RPMI7951 (cell line): ENCODE measurements at regions not wholly inside any gene's neighbourhood (a gene's known extent, or its start where the extent isn't known, plus 50 kb on each side); places are given as distances from the start of the nearest gene placed in this dataset.

Experiments
- DNase-seq: peaks from one replicate; pipeline ENCODE4 v3.0.0-alpha.2; 2012; ENCODE audit warnings: low read depth

DNA sequence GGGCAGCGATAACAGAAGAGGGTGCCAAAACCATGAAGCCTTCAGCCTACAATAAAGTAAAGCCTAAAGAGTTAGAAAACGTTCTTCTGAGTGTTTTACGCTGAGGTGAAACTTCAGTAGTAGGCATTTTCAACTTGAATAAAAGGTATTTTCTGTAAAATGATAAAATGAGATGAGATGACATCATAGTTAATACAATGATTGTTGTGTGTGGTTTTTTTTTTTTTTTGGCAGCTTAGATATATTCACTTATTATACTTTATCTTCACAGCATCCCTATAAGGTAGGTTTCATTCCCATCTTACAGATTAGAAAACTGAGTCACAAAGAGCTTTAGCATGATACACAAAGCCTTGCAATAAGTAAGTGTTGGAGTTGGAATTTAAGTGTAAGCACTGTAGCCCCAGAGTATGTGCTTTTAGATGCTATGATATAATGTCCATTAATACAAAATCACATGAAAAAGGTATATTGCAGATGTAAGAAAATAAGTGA lies 291.9 kb upstream of the GRM7 start:
- no peak for DNase-seq

GRCh38 chr3:6571448-6571847 lies 289.5 kb upstream of the GRM7 start:
- no peak for DNase-seq

DNA sequence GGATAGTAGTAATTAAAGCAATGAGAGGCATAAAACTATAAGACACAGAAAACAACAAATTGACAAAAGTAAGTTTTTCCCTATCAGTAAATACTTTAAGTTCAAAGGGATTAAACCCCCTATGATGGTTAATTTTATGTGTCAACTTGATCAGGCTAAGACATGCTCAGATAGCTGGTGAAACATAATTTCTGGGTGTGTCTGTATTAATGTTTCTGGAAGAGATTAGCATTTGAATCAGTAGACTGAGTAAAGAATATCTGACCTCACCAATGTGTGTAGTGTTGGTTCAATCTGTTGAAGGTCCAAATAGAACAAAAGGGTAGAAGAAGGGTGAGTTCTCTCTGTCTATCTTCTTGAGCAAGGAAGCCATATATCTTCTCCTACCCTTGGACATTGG lies 283.3 kb upstream of the GRM7 start:
- no peak for DNase-seq

DNA sequence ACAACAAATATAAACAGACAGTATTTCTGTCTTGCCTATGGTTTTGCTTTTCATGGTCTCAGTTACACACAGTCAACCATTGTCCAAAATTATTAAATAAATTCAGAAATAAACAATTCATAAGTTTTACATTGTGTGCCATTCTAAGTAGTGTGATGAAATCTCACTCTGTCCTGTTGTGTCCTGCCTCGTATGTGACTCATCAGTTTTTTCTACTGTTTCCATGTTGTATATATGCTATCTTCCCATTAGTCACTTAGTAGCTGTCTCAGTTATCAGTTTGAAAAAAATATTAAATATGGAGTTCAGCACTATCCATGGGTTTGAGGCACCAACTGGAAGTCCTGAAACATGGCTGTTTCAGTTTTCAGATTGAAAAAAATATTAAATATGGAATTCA lies 282.4 kb upstream of the GRM7 start:
- no peak for DNase-seq

GRCh38 chr3:6580808-6581207 lies 280.1 kb upstream of the GRM7 start:
- no peak for DNase-seq

DNA sequence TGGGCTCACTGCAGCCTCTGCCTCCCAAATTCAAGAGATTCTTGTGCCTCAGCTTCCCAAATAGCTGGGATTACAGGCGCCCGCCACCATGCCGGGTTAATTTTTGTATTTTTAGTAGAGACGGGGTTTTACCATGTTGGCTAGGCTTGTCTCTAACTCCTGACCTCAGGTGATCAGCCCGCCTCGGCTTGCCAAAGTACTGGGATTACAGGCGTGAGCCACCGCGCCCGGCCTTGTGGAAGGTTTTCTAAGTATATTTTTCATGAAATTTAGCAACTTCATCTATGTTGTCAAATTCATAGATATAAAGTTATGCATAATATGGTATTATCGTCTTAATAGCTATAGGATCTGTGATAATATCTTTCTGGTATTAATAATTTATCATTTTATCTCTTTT lies 275.6 kb upstream of the GRM7 start:
- no peak for DNase-seq

GRCh38 chr3:6600237-6600636 lies 260.7 kb upstream of the GRM7 start:
- DNase-seq = no peak

GRCh38 chr3:6601374-6601773 lies 259.5 kb upstream of the GRM7 start:
- no peak for DNase-seq

DNA sequence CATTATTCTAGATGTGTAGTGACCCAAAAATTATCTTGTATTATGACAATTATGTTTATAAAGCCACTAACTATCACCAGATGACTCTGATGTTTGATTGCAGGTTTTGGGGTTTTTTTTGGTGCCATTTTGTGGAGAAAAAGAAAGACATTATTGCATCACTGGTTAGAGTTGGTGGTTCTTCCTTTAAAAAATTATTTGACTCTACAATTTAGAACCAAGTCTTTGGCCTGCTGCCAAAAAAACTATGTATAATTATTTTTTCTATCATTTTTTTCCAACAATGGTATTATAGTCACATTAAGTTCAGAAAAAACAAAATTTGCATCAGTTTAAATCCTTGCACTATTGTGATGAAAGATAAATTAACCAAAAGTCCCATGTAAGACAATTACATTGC lies 258.6 kb upstream of the GRM7 start:
- no peak for DNase-seq

DNA sequence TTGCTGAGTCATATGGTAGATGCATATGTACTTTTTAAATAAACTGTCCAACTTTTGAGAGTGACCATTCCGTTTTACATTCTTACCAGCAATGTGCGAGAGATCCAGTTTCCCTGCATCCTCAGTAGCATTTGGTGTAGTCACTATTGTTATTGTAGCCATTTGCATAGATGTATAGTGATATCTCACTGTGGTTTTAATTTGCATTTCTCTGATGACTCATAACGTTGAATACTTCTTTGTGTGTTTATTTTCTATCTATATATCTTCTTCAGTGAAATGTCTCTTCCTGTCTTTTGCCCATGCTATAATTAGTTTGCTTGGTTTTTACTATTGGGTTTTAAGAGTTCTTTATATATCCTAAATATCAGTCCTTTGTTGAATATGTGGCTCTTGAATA lies 255.7 kb upstream of the GRM7 start:
- DNase-seq = no peak

DNA sequence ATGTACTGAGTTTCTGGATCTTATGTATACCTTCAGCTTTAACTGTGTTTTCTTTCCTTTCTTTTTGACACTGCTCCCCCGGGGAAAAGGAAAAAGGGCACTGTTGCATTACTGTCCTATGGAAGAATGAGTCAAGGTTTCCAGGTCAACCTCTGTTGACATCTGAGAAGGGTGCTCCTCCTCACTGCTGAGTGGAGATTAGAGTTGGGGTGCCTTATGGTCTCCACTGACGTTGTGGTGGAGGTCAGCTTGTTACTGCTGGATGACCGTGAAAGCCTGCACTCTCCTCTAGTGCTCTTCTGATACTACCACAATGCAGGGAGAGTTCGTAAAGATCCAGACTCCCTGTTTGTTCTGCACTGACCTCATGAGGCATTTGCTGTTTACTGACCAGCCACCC lies 252.1 kb upstream of the GRM7 start:
- no peak for DNase-seq

DNA sequence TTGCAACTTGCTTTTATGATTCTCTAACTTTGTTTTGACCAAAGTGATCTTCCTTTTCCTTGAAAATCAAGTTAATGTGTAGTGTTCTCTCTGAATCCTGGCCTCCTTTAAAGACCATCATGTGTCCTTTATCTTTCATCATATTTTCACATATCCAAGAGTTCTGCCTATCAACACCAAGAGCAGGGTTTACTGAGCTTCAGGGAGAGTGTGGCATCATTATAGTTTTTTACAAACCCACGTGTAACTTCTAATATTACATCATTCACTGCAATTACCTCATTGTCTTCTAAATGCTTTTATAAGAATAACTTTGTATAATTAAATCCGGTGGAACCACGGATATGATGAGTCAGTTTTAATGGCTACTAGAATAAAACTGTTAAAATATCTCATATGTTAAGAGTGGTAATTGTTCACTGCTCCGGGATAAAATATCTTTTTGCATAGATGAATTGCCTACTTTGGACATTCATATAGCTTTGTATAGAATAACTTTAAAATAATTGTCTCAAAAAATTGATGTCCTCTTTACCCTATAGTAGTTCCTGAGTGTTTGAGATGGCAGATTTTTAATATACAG lies 248.8 kb upstream of the GRM7 start:
- DNase-seq = no peak

GRCh38 chr3:6622260-6622659 lies 238.7 kb upstream of the GRM7 start:
- DNase-seq = no peak

GRCh38 chr3:6622712-6623111 lies 238.2 kb upstream of the GRM7 start:
- DNase-seq = no peak

DNA sequence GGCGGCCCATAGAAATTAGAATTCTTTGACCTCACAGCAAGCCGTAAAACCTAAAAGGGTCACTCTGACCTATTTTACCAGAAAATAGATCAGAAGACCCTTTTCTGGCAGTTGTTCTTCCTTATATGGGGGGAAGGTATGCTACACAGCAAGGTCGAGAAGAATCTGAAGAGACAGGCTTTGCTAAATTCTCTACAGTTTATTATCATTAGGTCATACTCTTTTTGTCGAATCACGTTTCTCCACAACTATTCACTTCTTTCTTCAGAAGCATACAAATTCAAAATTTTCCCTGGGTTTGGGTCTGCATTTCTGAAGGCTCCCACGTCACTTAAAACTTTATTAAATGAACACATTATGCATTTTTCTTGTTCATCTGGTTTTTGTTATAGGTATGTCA lies 229.5 kb upstream of the GRM7 start:
- DNase-seq = no peak

GRCh38 chr3:6640907-6641306 lies 220.0 kb upstream of the GRM7 start:
- no peak for DNase-seq

DNA sequence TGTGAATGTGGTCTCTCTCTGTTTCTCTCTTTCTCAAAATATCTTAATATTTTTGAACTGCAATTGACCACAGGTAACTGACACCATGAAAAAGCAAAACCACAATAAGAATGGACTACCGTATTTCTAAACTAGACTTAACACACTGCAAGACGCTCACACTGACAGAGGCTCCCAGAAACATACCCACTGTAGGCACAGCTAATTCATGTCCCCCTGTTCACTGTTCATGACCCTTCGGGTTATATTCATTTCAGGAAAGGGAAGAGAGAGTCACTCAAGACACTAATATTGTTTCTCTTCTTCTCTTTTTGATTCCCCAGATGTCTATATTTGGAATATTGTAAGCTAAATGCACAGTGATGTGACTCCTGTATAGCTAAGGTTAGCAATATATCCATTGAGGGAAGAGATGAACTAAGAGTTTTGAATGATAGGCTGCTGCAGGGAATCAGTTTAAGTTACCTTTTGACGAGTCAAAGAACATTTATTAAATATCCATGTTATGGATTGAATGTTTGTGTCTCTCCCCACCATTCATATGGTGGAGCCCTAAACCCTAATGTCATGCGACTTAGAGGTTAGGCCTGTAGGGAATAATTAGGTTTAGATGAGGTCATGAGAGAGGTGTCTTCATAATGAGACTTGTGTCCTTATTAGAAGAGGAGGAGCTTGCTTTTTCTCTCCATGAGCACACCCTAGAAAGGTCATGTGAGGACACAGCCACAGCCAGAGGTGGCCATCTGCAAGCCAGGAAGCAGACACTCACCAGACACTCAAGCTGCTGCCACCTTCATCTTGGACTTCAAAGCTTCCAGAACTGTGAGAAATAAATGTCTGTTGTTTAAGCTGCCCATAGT lies 216.6 kb upstream of the GRM7 start:
- DNase-seq = no peak

DNA sequence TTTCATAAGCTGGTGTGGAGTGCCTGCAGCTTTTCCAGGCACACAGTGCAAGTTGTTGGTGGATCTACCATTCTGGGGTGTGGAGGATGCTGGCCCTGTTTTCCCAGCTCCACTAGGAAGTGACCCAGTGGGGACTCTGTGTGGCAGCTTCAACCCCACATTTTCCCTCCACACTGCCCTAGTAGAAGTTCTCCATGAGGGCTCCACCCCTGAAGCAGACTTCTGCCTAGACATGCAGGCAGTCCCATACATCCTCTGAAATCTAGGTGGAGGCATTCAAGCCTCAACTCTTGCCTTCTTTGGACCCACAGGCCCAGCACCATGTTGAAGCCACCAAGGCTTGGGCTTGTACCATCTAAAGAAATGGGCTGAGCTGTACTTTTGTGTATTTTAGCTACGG lies 206.2 kb upstream of the GRM7 start:
- DNase-seq = no peak

- no peak for DNase-seq
Measured at GRCh38 chr3:6655275-6655674, 205.6 kb upstream of the GRM7 start.

GRCh38 chr3:6657591-6657990 lies 203.3 kb upstream of the GRM7 start:
- no peak for DNase-seq

DNA sequence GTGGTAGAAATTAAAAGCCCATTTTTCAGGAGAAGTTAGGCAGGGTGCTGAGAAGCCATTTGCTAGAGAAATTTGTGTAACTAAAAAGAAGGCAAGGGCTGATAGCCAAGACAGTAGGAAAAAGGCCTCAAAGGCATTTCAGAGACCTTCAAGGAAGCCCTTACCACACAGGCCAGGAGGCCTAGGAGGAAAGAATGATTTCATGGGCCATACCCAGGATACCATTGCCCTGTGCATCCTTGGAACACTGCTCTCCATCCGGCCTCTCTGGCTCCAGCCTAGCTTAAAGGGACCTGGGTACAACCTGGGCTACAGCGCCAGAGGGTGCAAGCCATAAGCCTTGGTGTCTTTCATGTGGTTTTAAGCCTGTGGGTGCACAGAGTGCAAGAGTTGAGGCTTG lies 193.6 kb upstream of the GRM7 start:
- no peak for DNase-seq

DNA sequence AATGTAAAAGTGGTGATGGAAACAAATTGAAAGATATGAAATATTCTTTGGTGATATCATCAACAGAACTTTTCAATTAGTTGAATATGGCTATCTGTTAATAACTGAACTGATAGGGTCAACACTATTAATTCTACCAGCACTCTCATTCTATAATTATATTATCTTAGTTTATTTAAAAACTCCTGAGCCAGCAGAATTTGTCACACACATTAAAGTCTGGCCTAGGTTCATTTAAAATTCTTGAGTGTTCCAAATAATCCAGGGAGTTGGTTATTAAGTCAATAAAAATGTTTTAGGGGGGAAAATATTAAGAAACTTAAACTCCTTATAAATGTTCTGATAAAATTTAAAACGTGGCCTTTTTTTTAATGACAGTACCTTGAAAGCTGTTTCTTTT lies 189.6 kb upstream of the GRM7 start:
- DNase-seq = no peak

GRCh38 chr3:6679510-6679909 lies 181.4 kb upstream of the GRM7 start:
- DNase-seq = no peak
